ENCODE measurements at regions not wholly inside any gene's neighbourhood (a gene's known extent, or its start where the extent isn't known, plus 50 kb on each side); places are given as distances from the start of the nearest gene placed in this dataset.
A peak's percentile ranks its signal among the peaks of the same experiment; 100 is the strongest.

GRCh38 chr7:94080551-94080950 lies 76.4 kb upstream of the BET1 start:
- Mint-ChIP-seq H3K4me1 (ENCODE audit: insufficient read depth, unreplicated experiment) (no peaks in the 10 kb centered on the region), H3K27me3 (ENCODE audit: insufficient read depth, unreplicated experiment) (no peaks in the 10 kb centered on the region), H3K9me3 (ENCODE audit: unreplicated experiment) (no peaks in the 10 kb centered on the region), H3K4me3 (ENCODE audit: unreplicated experiment) (no peak overlapping the region), H3K27ac (ENCODE audit: low read depth, unreplicated experiment) (no peak overlapping the region), H3K36me3 (ENCODE audit: insufficient read depth, unreplicated experiment) (no peaks in the 10 kb centered on the region)
- no peak for DNase-seq (ENCODE audit: unreplicated experiment)
- POLR2A ChIA-PET: no interaction called here
- intact Hi-C loops (cut with micrococcal nuclease): no loop called here
- CTCF ChIA-PET: interaction anchor here (1.3 kb wide), 1 partner anchor 9 kb away, joined by 5 read pairs; no protein-coding TSS in a partner anchor
- no TSS peak for BruUV-seq (replicated peaks)
- no peak for TF ChIP-seq CTCF (IDR thresholded peaks at IDR 0.05; ENCODE audit: unreplicated experiment)

- POLR2A ChIA-PET: interaction anchor here (0.6 to 0.7 kb wide), 3 partner anchors 14 to 1431 kb away, joined by 3 to 4 read pairs (median 3); no protein-coding TSS in a partner anchor
- DNase-seq (ENCODE audit: unreplicated experiment): no peak
- CTCF ChIA-PET: interaction anchor here (0.6 to 1.2 kb wide), 2 partner anchors 238 to 283 kb away, joined by 4 to 6 read pairs; no protein-coding TSS in a partner anchor
- TF ChIP-seq CTCF (IDR thresholded peaks at IDR 0.05; ENCODE audit: unreplicated experiment): no peak
- H3K9me3 Mint-ChIP-seq (ENCODE audit: unreplicated experiment): no peaks in the 10 kb centered on the region
- no peaks in the 10 kb centered on the region for H3K4me1 Mint-ChIP-seq (ENCODE audit: insufficient read depth, unreplicated experiment)
- H3K4me3 Mint-ChIP-seq (ENCODE audit: unreplicated experiment): no peak overlapping the region
- intact Hi-C loops (cut with micrococcal nuclease): no loop called here
- H3K27me3 Mint-ChIP-seq (ENCODE audit: insufficient read depth, unreplicated experiment): no peaks in the 10 kb centered on the region
- no peak overlapping the region for H3K27ac Mint-ChIP-seq (ENCODE audit: low read depth, unreplicated experiment)
- H3K36me3 Mint-ChIP-seq (ENCODE audit: insufficient read depth, unreplicated experiment): no peaks in the 10 kb centered on the region
- no TSS peak for BruUV-seq (replicated peaks)
Observed at GRCh38 chr7:94082126-94082525, 78.0 kb upstream of the BET1 start.

GRCh38 chr7:94087664-94088352 lies 83.7 kb upstream of the BET1 start:
- POLR2A ChIA-PET: interaction anchor here (0.6 to 1.4 kb wide), 3 partner anchors 16 to 195 kb away, joined by 3 to 5 read pairs (median 3); no protein-coding TSS in a partner anchor
- Mint-ChIP-seq H3K36me3 (ENCODE audit: insufficient read depth, unreplicated experiment) (no peaks in the 10 kb centered on the region), H3K4me3 (ENCODE audit: unreplicated experiment) (peak overlapping the region; percentile 37), H3K9me3 (ENCODE audit: unreplicated experiment) (no peaks in the 10 kb centered on the region), H3K27me3 (ENCODE audit: insufficient read depth, unreplicated experiment) (no peaks in the 10 kb centered on the region), H3K27ac (ENCODE audit: low read depth, unreplicated experiment) (no peak overlapping the region), H3K4me1 (ENCODE audit: insufficient read depth, unreplicated experiment) (peaks cover 6% of the 10 kb centered on the region)
- intact Hi-C loops (cut with micrococcal nuclease): loop anchor here (1.0 kb wide), 6 partner anchors 84 to 466 kb away; partner anchors contain the start of gene BET1
- peak; percentile 82 for DNase-seq (ENCODE audit: unreplicated experiment)
- TF ChIP-seq CTCF (IDR thresholded peaks at IDR 0.05; ENCODE audit: unreplicated experiment): peak; percentile 73
- CTCF ChIA-PET: interaction anchor here (0.5 to 5.8 kb wide), 75 partner anchors 8 to 1599 kb away, joined by 3 to 75 read pairs (median 5); partner anchors contain the start of genes BET1, COL1A2, GNG11 and GNGT1
- BruUV-seq (replicated peaks): no TSS peak

GRCh38 chr7:94088560-94088959 lies 84.4 kb upstream of the BET1 start:
- no TSS peak for BruUV-seq (replicated peaks)
- CTCF ChIA-PET: interaction anchor here (0.6 to 5.8 kb wide), 31 partner anchors 7 to 467 kb away, joined by 3 to 75 read pairs (median 6); no protein-coding TSS in a partner anchor
- H3K27ac Mint-ChIP-seq (ENCODE audit: low read depth, unreplicated experiment): no peak overlapping the region

More at GRCh38 chr7:94088560-94088959, 84.4 kb upstream of the BET1 start:
- no peaks in the 10 kb centered on the region for H3K27me3 Mint-ChIP-seq (ENCODE audit: insufficient read depth, unreplicated experiment)
- no peaks in the 10 kb centered on the region for H3K9me3 Mint-ChIP-seq (ENCODE audit: unreplicated experiment)
- H3K36me3 Mint-ChIP-seq (ENCODE audit: insufficient read depth, unreplicated experiment): no peaks in the 10 kb centered on the region
- no peak for TF ChIP-seq CTCF (IDR thresholded peaks at IDR 0.05; ENCODE audit: unreplicated experiment)
- POLR2A ChIA-PET: no interaction called here
- no peak overlapping the region for H3K4me3 Mint-ChIP-seq (ENCODE audit: unreplicated experiment)
- peaks cover 6% of the 10 kb centered on the region for H3K4me1 Mint-ChIP-seq (ENCODE audit: insufficient read depth, unreplicated experiment)
- DNase-seq (ENCODE audit: unreplicated experiment): no peak
- intact Hi-C loops (cut with micrococcal nuclease): no loop called here
